ENCODE measurements at regions not wholly inside any gene's neighbourhood (a gene's known extent, or its start where the extent isn't known, plus 50 kb on each side); places are given as distances from the start of the nearest gene placed in this dataset.

- H3K4me2 ChIP-seq: no peak overlapping the region
- TF ChIP-seq EZH2 (IDR thresholded peaks at IDR 0.05; ENCODE audit: borderline replicate concordance) (no peak), CTCF (IDR thresholded peaks at IDR 0.05; ENCODE audit: poor library complexity) (no peak), EZH2phosphoT487 (IDR thresholded peaks at IDR 0.05; ENCODE audit: low read depth, severe bottlenecking, unreplicated experiment) (no peak)
- no peaks in the 10 kb centered on the region for H3K79me2 ChIP-seq
- no peaks in the 10 kb centered on the region for H4K20me1 ChIP-seq (ENCODE audit: insufficient read depth, poor library complexity, severe bottlenecking)
- H3K9me2 ChIP-seq (replicated peaks; ENCODE audit: insufficient read depth): no peaks in the 10 kb centered on the region
- no peaks in the 10 kb centered on the region for H3K36me3 ChIP-seq (replicated peaks; ENCODE audit: insufficient read depth, low read depth)
- no peak overlapping the region for H2AFZ ChIP-seq
- DNase-seq (ENCODE audit: low spot score): no peak
- H3K4me3 ChIP-seq: no peak overlapping the region
- H3K27me3 ChIP-seq: peaks cover 3% of the 10 kb centered on the region
- H3K9me3 ChIP-seq (ENCODE audit: low read depth): no peaks in the 10 kb centered on the region
- 86% methylated on average over 4 of the region's 4 CpGs for WGBS (ENCODE audit: low lambda C conversion rate, missing lambda C conversion rate)
- no peak overlapping the region for H3K27ac ChIP-seq
- H3K4me1 ChIP-seq (ENCODE audit: insufficient read depth): no peaks in the 10 kb centered on the region
These were observed 182.1 kb upstream of the CCDC68 start for GRCh38 chr18:55141318-55141717.

- H3K4me1 ChIP-seq (ENCODE audit: insufficient read depth): no peaks in the 10 kb centered on the region
- no peaks in the 10 kb centered on the region for H4K20me1 ChIP-seq (ENCODE audit: insufficient read depth, poor library complexity, severe bottlenecking)
- DNase-seq (ENCODE audit: low spot score): no peak
- no peak overlapping the region for H2AFZ ChIP-seq
- H3K4me2 ChIP-seq: no peak overlapping the region
- no peaks in the 10 kb centered on the region for H3K36me3 ChIP-seq (replicated peaks; ENCODE audit: insufficient read depth, low read depth)
- no peaks in the 10 kb centered on the region for H3K9me2 ChIP-seq (replicated peaks; ENCODE audit: insufficient read depth)
- no peaks in the 10 kb centered on the region for H3K79me2 ChIP-seq
- H3K27ac ChIP-seq: no peak overlapping the region
- peaks cover 3% of the 10 kb centered on the region for H3K27me3 ChIP-seq
- H3K4me3 ChIP-seq: no peak overlapping the region
- WGBS (ENCODE audit: low lambda C conversion rate, missing lambda C conversion rate): 63% methylated on average over 4 of the region's 4 CpGs
- TF ChIP-seq EZH2 (IDR thresholded peaks at IDR 0.05; ENCODE audit: borderline replicate concordance): no peak
- no peak for TF ChIP-seq CTCF (IDR thresholded peaks at IDR 0.05; ENCODE audit: poor library complexity)
- TF ChIP-seq EZH2phosphoT487 (IDR thresholded peaks at IDR 0.05; ENCODE audit: low read depth, severe bottlenecking, unreplicated experiment): no peak
- no peaks in the 10 kb centered on the region for H3K9me3 ChIP-seq (ENCODE audit: low read depth)
These were observed 180.6 kb upstream of the CCDC68 start for GRCh38 chr18:55139836-55140235.

DNA sequence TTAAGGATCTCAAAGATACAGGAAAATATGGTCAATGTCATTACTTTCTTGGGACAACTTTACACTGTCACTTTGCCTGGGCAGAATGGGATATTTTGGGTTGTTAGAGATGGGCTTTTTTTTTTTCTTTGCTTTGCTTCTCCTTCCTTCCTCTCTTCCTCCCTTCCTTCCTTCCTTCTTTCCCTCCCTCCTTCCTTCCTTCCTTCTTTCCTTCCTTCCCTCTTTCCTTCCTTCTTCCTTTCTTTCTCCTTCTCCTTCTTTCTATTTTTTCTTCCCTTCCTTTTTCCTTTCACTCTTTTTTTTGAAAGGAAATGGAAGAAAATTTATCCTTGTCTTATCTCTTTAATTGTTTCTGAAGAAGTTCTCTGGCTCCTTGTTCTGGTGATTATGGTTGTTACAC, 180.0 kb upstream of the CCDC68 start:
- no peak for DNase-seq (ENCODE audit: low spot score)
- Histone ChIP-seq H3K9me3 (ENCODE audit: low read depth) (no peaks in the 10 kb centered on the region), H3K4me2 (no peak overlapping the region), H3K36me3 (replicated peaks; ENCODE audit: insufficient read depth, low read depth) (no peaks in the 10 kb centered on the region), H4K20me1 (ENCODE audit: insufficient read depth, poor library complexity, severe bottlenecking) (no peaks in the 10 kb centered on the region), H3K4me1 (ENCODE audit: insufficient read depth) (no peaks in the 10 kb centered on the region), H3K27me3 (peaks cover 3% of the 10 kb centered on the region), H3K9me2 (replicated peaks; ENCODE audit: insufficient read depth) (no peaks in the 10 kb centered on the region), H2AFZ (no peak overlapping the region), H3K79me2 (no peaks in the 10 kb centered on the region), H3K27ac (no peak overlapping the region), H3K4me3 (no peak overlapping the region)
- TF ChIP-seq EZH2 (IDR thresholded peaks at IDR 0.05; ENCODE audit: borderline replicate concordance) (no peak), EZH2phosphoT487 (IDR thresholded peaks at IDR 0.05; ENCODE audit: low read depth, severe bottlenecking, unreplicated experiment) (no peak), CTCF (IDR thresholded peaks at IDR 0.05; ENCODE audit: poor library complexity) (no peak)

- Histone ChIP-seq H3K27me3 (peaks cover 3% of the 10 kb centered on the region), H2AFZ (no peak overlapping the region), H3K9me2 (replicated peaks; ENCODE audit: insufficient read depth) (no peaks in the 10 kb centered on the region), H4K20me1 (ENCODE audit: insufficient read depth, poor library complexity, severe bottlenecking) (no peaks in the 10 kb centered on the region), H3K4me2 (no peak overlapping the region), H3K4me3 (no peak overlapping the region), H3K27ac (no peak overlapping the region), H3K4me1 (ENCODE audit: insufficient read depth) (no peaks in the 10 kb centered on the region), H3K36me3 (replicated peaks; ENCODE audit: insufficient read depth, low read depth) (no peaks in the 10 kb centered on the region), H3K9me3 (ENCODE audit: low read depth) (no peaks in the 10 kb centered on the region), H3K79me2 (no peaks in the 10 kb centered on the region)
- no peak for TF ChIP-seq EZH2phosphoT487 (IDR thresholded peaks at IDR 0.05; ENCODE audit: low read depth, severe bottlenecking, unreplicated experiment)
- no peak for TF ChIP-seq CTCF (IDR thresholded peaks at IDR 0.05; ENCODE audit: poor library complexity)
- TF ChIP-seq EZH2 (IDR thresholded peaks at IDR 0.05; ENCODE audit: borderline replicate concordance): no peak
- 83% methylated on average over 4 of the region's 4 CpGs for WGBS (ENCODE audit: low lambda C conversion rate, missing lambda C conversion rate)
- no peak for DNase-seq (ENCODE audit: low spot score)
These were observed 179.1 kb upstream of the CCDC68 start for GRCh38 chr18:55138401-55138800.
